ENCODE measurements at regions not wholly inside any gene's neighbourhood (a gene's known extent, or its start where the extent isn't known, plus 50 kb on each side); places are given as distances from the start of the nearest gene placed in this dataset.
"Not testable (repeated sequence)": the region's sequence is repeated elsewhere in the genome, so short reads cannot be mapped to it uniquely, and the experiment has no call there.

- H3K4me3 ChIP-seq (ENCODE audit: low read depth, low read length) = no peak overlapping the region
- no peak for DNase-seq (ENCODE audit: low read depth in 4 of 6, low spot score in 6 of 6)
- H3K27me3 ChIP-seq (ENCODE audit: control insufficient read depth, insufficient read depth, low read length) = no peaks in the 10 kb centered on the region
- WGBS (ENCODE audit: insufficient coverage) = 91% methylated on average over 6 of the region's 8 CpGs
- H3K36me3 ChIP-seq (ENCODE audit: control insufficient read depth, insufficient read depth, low read length) = no peaks in the 10 kb centered on the region
- no peaks in the 10 kb centered on the region for H3K9me3 ChIP-seq (ENCODE audit: control insufficient read depth, insufficient read depth, low read length)
- peak overlapping the region; percentile 33 for H3K27ac ChIP-seq (ENCODE audit: low read depth, low read length)
- H3K4me1 ChIP-seq (ENCODE audit: control insufficient read depth, insufficient read depth, low read length) = peaks cover 10% of the 10 kb centered on the region
Measured at GRCh38 chr2:217357886-217358620, 498.2 kb upstream of the TNP1 start.

- Histone ChIP-seq H3K4me1 (ENCODE audit: control insufficient read depth, insufficient read depth, low read length) (peaks cover 10% of the 10 kb centered on the region), H3K36me3 (ENCODE audit: control insufficient read depth, insufficient read depth, low read length) (no peaks in the 10 kb centered on the region), H3K27ac (ENCODE audit: low read depth, low read length) (peak overlapping the region; percentile 53), H3K27me3 (ENCODE audit: control insufficient read depth, insufficient read depth, low read length) (no peaks in the 10 kb centered on the region), H3K9me3 (ENCODE audit: control insufficient read depth, insufficient read depth, low read length) (no peaks in the 10 kb centered on the region), H3K4me3 (ENCODE audit: low read depth, low read length) (no peak overlapping the region)
- DNase-seq (ENCODE audit: low read depth in 4 of 6, low spot score in 6 of 6) = peak in 2 of 6 donors; percentile 63 to 83
- 39% methylated on average over 4 of the region's 7 CpGs for WGBS (ENCODE audit: insufficient coverage)
Measured at GRCh38 chr2:217356781-217357180, 496.9 kb upstream of the TNP1 start.

GRCh38 chr2:217356142-217356541, 496.3 kb upstream of the TNP1 start:
- H3K4me1 ChIP-seq (ENCODE audit: control insufficient read depth, insufficient read depth, low read length) = peaks cover 9% of the 10 kb centered on the region
- no peak for DNase-seq (ENCODE audit: low read depth in 4 of 6, low spot score in 6 of 6)
- no peaks in the 10 kb centered on the region for H3K9me3 ChIP-seq (ENCODE audit: control insufficient read depth, insufficient read depth, low read length)
- no peaks in the 10 kb centered on the region for H3K27me3 ChIP-seq (ENCODE audit: control insufficient read depth, insufficient read depth, low read length)
- H3K36me3 ChIP-seq (ENCODE audit: control insufficient read depth, insufficient read depth, low read length) = peaks cover 4% of the 10 kb centered on the region
- H3K4me3 ChIP-seq (ENCODE audit: low read depth, low read length) = no peak overlapping the region
- no CpG with 5 or more reads among the region's 1 CpG for WGBS (ENCODE audit: insufficient coverage)
- no peak overlapping the region for H3K27ac ChIP-seq (ENCODE audit: low read depth, low read length)

- no peak for DNase-seq (ENCODE audit: low read depth in 4 of 6, low spot score in 6 of 6)
- WGBS (ENCODE audit: insufficient coverage) = no CpG with 5 or more reads among the region's 4 CpGs
Measured at GRCh38 chr2:217353591-217353990, 493.7 kb upstream of the TNP1 start.

GRCh38 chr2:217351378-217351777, 491.5 kb upstream of the TNP1 start:
- Histone ChIP-seq H3K27ac (ENCODE audit: low read depth, low read length) (no peak overlapping the region), H3K9me3 (ENCODE audit: control insufficient read depth, insufficient read depth, low read length) (peaks cover 3% of the 10 kb centered on the region), H3K27me3 (ENCODE audit: control insufficient read depth, insufficient read depth, low read length) (no peaks in the 10 kb centered on the region), H3K4me1 (ENCODE audit: control insufficient read depth, insufficient read depth, low read length) (no peaks in the 10 kb centered on the region), H3K36me3 (ENCODE audit: control insufficient read depth, insufficient read depth, low read length) (peaks cover 4% of the 10 kb centered on the region), H3K4me3 (ENCODE audit: low read depth, low read length) (no peak overlapping the region)
- WGBS (ENCODE audit: insufficient coverage) = 82% methylated on average over 4 of the region's 5 CpGs
- DNase-seq (ENCODE audit: low read depth in 4 of 6, low spot score in 6 of 6) = no peak

More at GRCh38 chr2:217353591-217353990, 493.7 kb upstream of the TNP1 start:
- Histone ChIP-seq H3K4me3 (ENCODE audit: low read depth, low read length) (no peak overlapping the region), H3K36me3 (ENCODE audit: control insufficient read depth, insufficient read depth, low read length) (peaks cover 4% of the 10 kb centered on the region), H3K27ac (ENCODE audit: low read depth, low read length) (no peak overlapping the region), H3K9me3 (ENCODE audit: control insufficient read depth, insufficient read depth, low read length) (no peaks in the 10 kb centered on the region), H3K27me3 (ENCODE audit: control insufficient read depth, insufficient read depth, low read length) (no peaks in the 10 kb centered on the region), H3K4me1 (ENCODE audit: control insufficient read depth, insufficient read depth, low read length) (peaks cover 7% of the 10 kb centered on the region)

GRCh38 chr2:217349251-217349650, 489.4 kb upstream of the TNP1 start:
- Histone ChIP-seq H3K9me3 (ENCODE audit: control insufficient read depth, insufficient read depth, low read length) (peaks cover 3% of the 10 kb centered on the region), H3K4me1 (ENCODE audit: control insufficient read depth, insufficient read depth, low read length) (no peaks in the 10 kb centered on the region), H3K36me3 (ENCODE audit: control insufficient read depth, insufficient read depth, low read length) (peaks cover 4% of the 10 kb centered on the region), H3K27me3 (ENCODE audit: control insufficient read depth, insufficient read depth, low read length) (no peaks in the 10 kb centered on the region), H3K4me3 (ENCODE audit: low read depth, low read length) (no peak overlapping the region), H3K27ac (ENCODE audit: low read depth, low read length) (no peak overlapping the region)
- WGBS (ENCODE audit: insufficient coverage) = no CpG with 5 or more reads among the region's 1 CpG
- no peak for DNase-seq (ENCODE audit: low read depth in 4 of 6, low spot score in 6 of 6)

- not testable (repeated sequence) for H3K27ac ChIP-seq (ENCODE audit: low read depth, low read length); DNase-seq (ENCODE audit: low read depth in 4 of 6, low spot score in 6 of 6); H3K4me3 ChIP-seq (ENCODE audit: low read depth, low read length); H3K4me1 ChIP-seq (ENCODE audit: control insufficient read depth, insufficient read depth, low read length); H3K27me3 ChIP-seq (ENCODE audit: control insufficient read depth, insufficient read depth, low read length); H3K9me3 ChIP-seq (ENCODE audit: control insufficient read depth, insufficient read depth, low read length); H3K36me3 ChIP-seq (ENCODE audit: control insufficient read depth, insufficient read depth, low read length)
- WGBS (ENCODE audit: insufficient coverage) = 100% methylated on average over 1 of the region's 3 CpGs
Measured at GRCh38 chr2:217347630-217348029, 487.8 kb upstream of the TNP1 start.

- not testable (repeated sequence) for H3K27me3 ChIP-seq (ENCODE audit: control insufficient read depth, insufficient read depth, low read length); H3K4me3 ChIP-seq (ENCODE audit: low read depth, low read length); H3K36me3 ChIP-seq (ENCODE audit: control insufficient read depth, insufficient read depth, low read length); H3K4me1 ChIP-seq (ENCODE audit: control insufficient read depth, insufficient read depth, low read length); H3K9me3 ChIP-seq (ENCODE audit: control insufficient read depth, insufficient read depth, low read length); DNase-seq (ENCODE audit: low read depth in 4 of 6, low spot score in 6 of 6); H3K27ac ChIP-seq (ENCODE audit: low read depth, low read length)
- no CpG with 5 or more reads among the region's 1 CpG for WGBS (ENCODE audit: insufficient coverage)
Measured at GRCh38 chr2:217346043-217346442, 486.2 kb upstream of the TNP1 start.

- Histone ChIP-seq H3K27me3 (ENCODE audit: control insufficient read depth, insufficient read depth, low read length) (no peaks in the 10 kb centered on the region), H3K36me3 (ENCODE audit: control insufficient read depth, insufficient read depth, low read length) (no peaks in the 10 kb centered on the region), H3K9me3 (ENCODE audit: control insufficient read depth, insufficient read depth, low read length) (no peaks in the 10 kb centered on the region), H3K4me1 (ENCODE audit: control insufficient read depth, insufficient read depth, low read length) (no peaks in the 10 kb centered on the region), H3K27ac (ENCODE audit: low read depth, low read length) (no peak overlapping the region), H3K4me3 (ENCODE audit: low read depth, low read length) (no peak overlapping the region)
- WGBS (ENCODE audit: insufficient coverage) = no CpG with 5 or more reads among the region's 1 CpG
- DNase-seq (ENCODE audit: low read depth in 4 of 6, low spot score in 6 of 6) = no peak
Measured at GRCh38 chr2:217340899-217341298, 481.0 kb upstream of the TNP1 start.

- H3K27me3 ChIP-seq (ENCODE audit: control insufficient read depth, insufficient read depth, low read length) = no peaks in the 10 kb centered on the region
- H3K4me3 ChIP-seq (ENCODE audit: low read depth, low read length) = no peak overlapping the region
- no peaks in the 10 kb centered on the region for H3K36me3 ChIP-seq (ENCODE audit: control insufficient read depth, insufficient read depth, low read length)
- no peaks in the 10 kb centered on the region for H3K9me3 ChIP-seq (ENCODE audit: control insufficient read depth, insufficient read depth, low read length)
- no peak for DNase-seq (ENCODE audit: low read depth in 4 of 6, low spot score in 6 of 6)
- no peak overlapping the region for H3K27ac ChIP-seq (ENCODE audit: low read depth, low read length)
- H3K4me1 ChIP-seq (ENCODE audit: control insufficient read depth, insufficient read depth, low read length) = no peaks in the 10 kb centered on the region
Measured at GRCh38 chr2:217340176-217340575, 480.3 kb upstream of the TNP1 start.

Data from spinal cord (tissue), 9 donors.